ENCODE measurements at regions not wholly inside any gene's neighbourhood (a gene's known extent, or its start where the extent isn't known, plus 50 kb on each side); places are given as distances from the start of the nearest gene placed in this dataset.

GRCh38 chr15:94561036-94561689 is 329.8 kb downstream of the MCTP2 start:
- no peak for TF ChIP-seq CTCF (IDR thresholded peaks at IDR 0.05; ENCODE audit: borderline replicate concordance, insufficient read depth, low read depth, low read length)
- no peak overlapping the region for H3K4me3 ChIP-seq (ENCODE audit: low read depth, low read length)

GRCh38 chr15:94563456-94563855 is 332.1 kb downstream of the MCTP2 start:
- H3K4me3 ChIP-seq (ENCODE audit: low read depth, low read length): no peak overlapping the region

GRCh38 chr15:94576889-94577533 is 345.6 kb downstream of the MCTP2 start:
- no peak overlapping the region for H3K4me3 ChIP-seq (ENCODE audit: low read depth, low read length)
- peak; percentile 80 for TF ChIP-seq CTCF (IDR thresholded peaks at IDR 0.05; ENCODE audit: borderline replicate concordance, insufficient read depth, low read depth, low read length)

More at GRCh38 chr15:94563456-94563855, 332.1 kb downstream of the MCTP2 start:
- TF ChIP-seq CTCF (IDR thresholded peaks at IDR 0.05; ENCODE audit: borderline replicate concordance, insufficient read depth, low read depth, low read length): no peak

GRCh38 chr15:94579286-94579685 is 347.9 kb downstream of the MCTP2 start:
- no peak overlapping the region for H3K4me3 ChIP-seq (ENCODE audit: low read depth, low read length)
- no peak for TF ChIP-seq CTCF (IDR thresholded peaks at IDR 0.05; ENCODE audit: borderline replicate concordance, insufficient read depth, low read depth, low read length)

- no peak for TF ChIP-seq CTCF (IDR thresholded peaks at IDR 0.05; ENCODE audit: borderline replicate concordance, insufficient read depth, low read depth, low read length)
- H3K4me3 ChIP-seq (ENCODE audit: low read depth, low read length): no peak overlapping the region
These were observed 349.0 kb downstream of the MCTP2 start for GRCh38 chr15:94580211-94580885.

GRCh38 chr15:94582368-94582767 is 351.0 kb downstream of the MCTP2 start:
- peak; percentile 45 for TF ChIP-seq CTCF (IDR thresholded peaks at IDR 0.05; ENCODE audit: borderline replicate concordance, insufficient read depth, low read depth, low read length)
- no peak overlapping the region for H3K4me3 ChIP-seq (ENCODE audit: low read depth, low read length)
